Neuronal stem cell (in vitro differentiated cells): ENCODE measurements at regions not wholly inside any gene's neighbourhood (a gene's known extent, or its start where the extent isn't known, plus 50 kb on each side); places are given as distances from the start of the nearest gene placed in this dataset.
A peak's percentile ranks its signal among the peaks of the same experiment; 100 is the strongest.

ENCODE experiments used
- DNase-seq: peaks from one replicate; pipeline ENCODE4 v3.0.0-alpha.2; 2013; ENCODE audit warnings: low spot score
- H2AFZ ChIP-seq: one replicate; pipeline ENCODE4 v1.6.1; 2013; ENCODE audit warnings: mild to moderate bottlenecking, low read length, inconsistent platforms
- H2AK5ac ChIP-seq: 2 replicates; pipeline ENCODE4 v1.6.1; 2013; ENCODE audit warnings: low read depth, mild to moderate bottlenecking, inconsistent platforms, low read length, moderate library complexity, mixed read lengths
- H2BK120ac ChIP-seq: 2 replicates; pipeline ENCODE4 v1.6.1; 2013; ENCODE audit warnings: low read depth, mild to moderate bottlenecking, inconsistent platforms, low read length, moderate library complexity, mixed read lengths
- H2BK12ac ChIP-seq: one replicate; pipeline ENCODE4 v1.6.1; 2013; ENCODE audit warnings: low read length, inconsistent platforms
- H2BK15ac ChIP-seq: 2 replicates; pipeline ENCODE4 v1.6.1; 2013; ENCODE audit warnings: mild to moderate bottlenecking, low read length, inconsistent platforms, mixed read lengths
- H2BK5ac ChIP-seq: one replicate; pipeline ENCODE4 v1.6.1; 2013; ENCODE audit warnings: inconsistent platforms, mild to moderate bottlenecking, low read length, moderate library complexity
- H3K14ac ChIP-seq: one replicate; pipeline ENCODE4 v1.6.1; 2013; ENCODE audit warnings: low read length, inconsistent platforms
- H3K18ac ChIP-seq: 2 replicates; pipeline ENCODE4 v1.6.1; 2013; ENCODE audit warnings: low read length, inconsistent platforms
- H3K23ac ChIP-seq: 2 replicates; pipeline ENCODE4 v1.6.1; 2013; ENCODE audit warnings: low read depth, mild to moderate bottlenecking, mixed read lengths, low read length, inconsistent platforms; ENCODE audit not compliant: poor library complexity
- H3K27ac ChIP-seq: replicated peaks from 3 replicates; pipeline ENCODE4 v1.5.1; 2013; ENCODE audit warnings: low read length, inconsistent platforms
- H3K27me3 ChIP-seq, 3 experiments: 2 replicates each; pipeline ENCODE4 v1.6.1; 2013; ENCODE audit warnings: low read length in 3 of 3, mild to moderate bottlenecking in 2 of 3, inconsistent platforms in 1 of 3, low read depth in 1 of 3, mixed read lengths in 1 of 3, moderate library complexity in 1 of 3; ENCODE audit not compliant: control insufficient read depth in 3 of 3, insufficient read depth in 3 of 3
- H3K36me3 ChIP-seq, 2 donors: replicated peaks in 1 of 2; 2 replicates each; pipeline ENCODE4 v1.6.1; 2013; ENCODE audit warnings: low read length in 2 of 2; ENCODE audit not compliant: control insufficient read depth in 2 of 2, insufficient read depth in 2 of 2
- H3K4ac ChIP-seq: 2 replicates; pipeline ENCODE4 v1.6.1; 2013; ENCODE audit warnings: inconsistent platforms, mild to moderate bottlenecking, low read length, moderate library complexity
- H3K4me1 ChIP-seq, 2 donors: 1 replicate in 1 of 2; 2 replicates in 1 of 2; pipeline ENCODE4 v1.6.1; 2013; ENCODE audit warnings: low read length in 2 of 2, low read depth in 1 of 2; ENCODE audit not compliant: control insufficient read depth in 2 of 2, insufficient read depth in 1 of 2
- H3K4me2 ChIP-seq: one replicate; pipeline ENCODE4 v1.6.1; 2013; ENCODE audit warnings: mild to moderate bottlenecking, low read length, inconsistent platforms; ENCODE audit not compliant: insufficient read depth, poor library complexity, severe bottlenecking
- H3K4me3 ChIP-seq, 2 donors: 2 replicates each; pipeline ENCODE4 v1.5.1; 2013; ENCODE audit warnings: low read length in 2 of 2, mild to moderate bottlenecking in 2 of 2, inconsistent platforms in 1 of 2, moderate library complexity in 1 of 2
- H3K79me1 ChIP-seq: one replicate; pipeline ENCODE4 v1.6.1; 2013; ENCODE audit warnings: low read depth, mild to moderate bottlenecking, inconsistent platforms, low read length, moderate library complexity
- H3K9ac ChIP-seq: one replicate; pipeline ENCODE4 v1.6.1; 2013; ENCODE audit warnings: mild to moderate bottlenecking, low read depth, low read length, inconsistent platforms; ENCODE audit not compliant: poor library complexity
- H3K9me3 ChIP-seq, 2 donors: replicated peaks in 1 of 2; 2 replicates each; pipeline versions ENCODE3 to v1.6.1; 2013; ENCODE audit warnings: low read length in 2 of 2, mild to moderate bottlenecking in 2 of 2, inconsistent platforms in 1 of 2, low read depth in 1 of 2, mixed read lengths in 1 of 2, moderate library complexity in 1 of 2; ENCODE audit not compliant: control insufficient read depth in 2 of 2, insufficient read depth in 1 of 2
- H4K8ac ChIP-seq: one replicate; pipeline ENCODE4 v1.6.1; 2013; ENCODE audit warnings: low read depth, mild to moderate bottlenecking, inconsistent platforms, low read length, moderate library complexity
- H4K91ac ChIP-seq: one replicate; pipeline ENCODE4 v1.6.1; 2013; ENCODE audit warnings: low read length, low read depth, mild to moderate bottlenecking, inconsistent platforms; ENCODE audit not compliant: poor library complexity
- WGBS, 2 donors: extraction: QIAGEN DNeasy Blood & Tissue Kit; methylation state at CpG; one replicate each; pipeline ENCODE4 v1.1.7; 2013; ENCODE audit warnings: missing lambda C conversion rate in 2 of 2, mixed read lengths in 1 of 2; ENCODE audit not compliant: insufficient read length in 2 of 2, insufficient replicate concordance in 1 of 2; ENCODE audit errors: extremely low coverage in 2 of 2; 5-methylcytosine and 5-hydroxymethylcytosine counted together

DNA sequence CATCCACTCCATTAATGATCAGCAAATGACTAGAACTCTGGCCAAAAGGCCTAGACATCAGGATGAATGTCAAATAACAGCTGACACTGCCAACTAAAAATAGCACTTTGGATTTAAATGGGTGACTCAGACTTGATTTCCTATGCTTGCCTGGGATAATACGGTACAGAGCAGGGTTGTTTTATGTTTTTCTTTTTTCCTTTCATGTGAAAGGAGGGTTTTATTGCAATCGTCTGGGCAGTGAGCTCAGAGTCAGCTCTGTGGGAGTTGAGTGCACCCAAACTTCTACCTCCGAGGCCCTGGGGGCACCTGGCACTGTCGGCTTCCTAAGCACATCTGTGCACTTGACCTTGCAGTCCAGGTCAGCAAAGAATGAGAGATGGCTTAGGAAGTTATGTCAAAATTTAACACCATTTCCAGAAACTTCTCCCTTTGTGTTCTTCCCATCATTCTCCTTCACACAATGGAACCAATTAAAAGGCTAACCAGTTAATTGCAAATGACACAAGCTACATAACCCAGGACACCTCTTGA, 134.1 kb downstream of the LACC1 start:
- no peak overlapping the region for H4K91ac ChIP-seq
- H2BK12ac ChIP-seq: no peak overlapping the region
- no peaks in the 10 kb centered on the region for H3K36me3 ChIP-seq
- H3K18ac ChIP-seq: no peak overlapping the region
- no peak overlapping the region for H2AFZ ChIP-seq
- no peaks in the 10 kb centered on the region for H3K79me1 ChIP-seq
- no peak overlapping the region for H2BK120ac ChIP-seq
- H2AK5ac ChIP-seq: no peak overlapping the region
- H3K23ac ChIP-seq: no peak overlapping the region
- H3K4me2 ChIP-seq: no peak overlapping the region
- DNase-seq: no peak
- WGBS, 2 donors: no CpG with 5 or more reads among the region's 4 CpGs
- H3K4ac ChIP-seq: no peak overlapping the region
- peaks cover 2 to 4% of the 10 kb centered on the region in 2 donors for H3K4me1 ChIP-seq
- H3K4me3 ChIP-seq: no peak overlapping the region
- no peak overlapping the region for H3K14ac ChIP-seq
- no peak overlapping the region for H4K8ac ChIP-seq
- no peak overlapping the region for H3K9ac ChIP-seq
- H3K9me3 ChIP-seq: no peaks in the 10 kb centered on the region
- H3K27ac ChIP-seq: no peak overlapping the region
- H2BK5ac ChIP-seq: no peak overlapping the region
- H3K27me3 ChIP-seq: no peaks in the 10 kb centered on the region
- H2BK15ac ChIP-seq: no peak overlapping the region

DNA sequence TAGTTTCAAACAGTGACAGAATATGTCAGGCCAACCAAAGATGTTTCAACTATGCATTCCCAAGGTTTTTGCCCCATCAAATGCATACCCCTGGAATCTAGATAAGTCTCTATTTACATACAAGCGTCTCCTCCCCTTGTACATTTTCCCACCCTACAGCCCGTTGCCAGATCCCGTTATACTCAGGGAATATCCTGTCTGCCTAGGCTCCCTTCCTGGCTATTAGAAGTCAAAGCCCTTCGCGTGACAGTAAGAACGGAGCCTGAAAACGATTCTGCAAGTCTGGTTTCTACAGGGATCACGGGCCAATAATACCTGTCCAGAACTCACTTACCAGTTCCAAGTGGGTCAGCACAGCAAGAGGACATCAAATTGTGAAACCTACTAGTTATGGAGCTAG, 134.8 kb downstream of the LACC1 start:
- H3K9me3 ChIP-seq: no peaks in the 10 kb centered on the region
- no peak overlapping the region for H3K4me3 ChIP-seq
- no CpG with 5 or more reads among the region's 8 CpGs for WGBS, 2 donors
- H2BK5ac ChIP-seq: no peak overlapping the region
- no peaks in the 10 kb centered on the region for H3K79me1 ChIP-seq
- H2BK120ac ChIP-seq: no peak overlapping the region
- H3K14ac ChIP-seq: no peak overlapping the region
- no peak overlapping the region for H4K8ac ChIP-seq
- no peaks in the 10 kb centered on the region for H3K36me3 ChIP-seq
- no peak overlapping the region for H2AK5ac ChIP-seq
- H3K9ac ChIP-seq: no peak overlapping the region
- no peak overlapping the region for H3K4ac ChIP-seq
- DNase-seq: no peak
- no peak overlapping the region for H2BK15ac ChIP-seq
- no peak overlapping the region for H4K91ac ChIP-seq
- no peak overlapping the region for H3K18ac ChIP-seq
- peaks cover 2 to 4% of the 10 kb centered on the region in 2 donors for H3K4me1 ChIP-seq
- H3K4me2 ChIP-seq: no peak overlapping the region
- H3K27ac ChIP-seq: no peak overlapping the region
- no peaks in the 10 kb centered on the region for H3K27me3 ChIP-seq
- H2BK12ac ChIP-seq: no peak overlapping the region
- no peak overlapping the region for H2AFZ ChIP-seq
- no peak overlapping the region for H3K23ac ChIP-seq

DNA sequence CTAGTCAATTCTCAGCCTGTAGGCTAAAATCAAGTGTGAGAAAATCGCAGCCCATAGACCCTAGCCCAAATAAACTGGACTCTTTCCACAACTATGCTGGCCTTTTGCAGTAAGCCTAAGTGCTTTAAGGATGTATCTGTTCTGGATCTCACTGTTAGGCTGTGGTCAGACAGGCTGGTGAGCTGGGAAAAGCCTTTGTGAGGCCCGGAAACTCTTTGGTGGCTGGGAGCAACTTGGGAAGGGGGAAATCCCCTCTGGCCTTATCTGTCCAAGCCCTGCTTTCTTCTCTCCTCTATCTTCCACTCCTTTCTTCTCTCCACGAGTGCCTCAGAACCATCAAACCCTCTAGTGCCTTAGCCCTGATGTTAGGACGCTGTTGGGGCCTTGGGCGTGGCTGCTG, 135.4 kb downstream of the LACC1 start:
- Histone ChIP-seq H2BK120ac (no peak overlapping the region), H2AFZ (no peak overlapping the region), H3K18ac (peak overlapping the region; percentile 44), H3K4me2 (no peak overlapping the region), H2BK5ac (no peak overlapping the region), H3K27ac (no peak overlapping the region), H3K27me3 (no peaks in the 10 kb centered on the region), H3K4me3 (no peak overlapping the region), H2AK5ac (no peak overlapping the region), H2BK15ac (no peak overlapping the region), H3K23ac (no peak overlapping the region), H2BK12ac (no peak overlapping the region), H3K4me1 (peaks cover 2 to 4% of the 10 kb centered on the region in 2 donors), H3K9ac (no peak overlapping the region), H3K36me3 (no peaks in the 10 kb centered on the region), H4K91ac (no peak overlapping the region), H3K9me3 (no peaks in the 10 kb centered on the region), H4K8ac (no peak overlapping the region), H3K14ac (no peak overlapping the region), H3K4ac (no peak overlapping the region), H3K79me1 (no peaks in the 10 kb centered on the region)
- no peak for DNase-seq
- WGBS, 2 donors: no CpG with 5 or more reads among the region's 5 CpGs

DNA sequence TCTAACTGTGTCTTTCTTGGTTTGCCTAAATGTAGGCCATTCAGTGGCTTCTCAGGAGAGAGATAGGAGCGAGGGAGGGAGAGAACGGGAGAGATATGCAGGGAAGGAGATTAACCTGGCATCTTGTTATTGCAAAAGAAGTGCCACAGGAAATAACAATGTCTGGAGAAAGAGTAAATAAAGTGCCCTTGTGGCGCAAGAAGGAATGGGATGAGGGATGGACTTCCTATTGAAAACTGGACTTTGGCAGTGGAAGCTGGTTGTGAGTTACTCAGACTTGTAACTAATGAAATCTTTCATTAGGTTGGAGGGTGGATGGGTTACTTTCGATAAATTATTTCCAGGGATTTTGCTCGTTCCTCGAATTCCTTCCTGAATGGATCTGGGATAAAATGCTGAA, 136.1 kb downstream of the LACC1 start:
- H3K4me2 ChIP-seq: no peak overlapping the region
- WGBS, 2 donors: no CpG with 5 or more reads among the region's 6 CpGs

More for the DNA sequence above, 136.1 kb downstream of the LACC1 start:
- DNase-seq: no peak
- Histone ChIP-seq H3K18ac (no peak overlapping the region), H2BK5ac (no peak overlapping the region), H2BK12ac (no peak overlapping the region), H3K4me3 (no peak overlapping the region), H4K91ac (no peak overlapping the region), H4K8ac (no peak overlapping the region), H3K4me1 (peaks cover 2 to 4% of the 10 kb centered on the region in 2 donors), H3K27ac (no peak overlapping the region), H3K36me3 (no peaks in the 10 kb centered on the region), H3K27me3 (no peaks in the 10 kb centered on the region), H3K23ac (no peak overlapping the region), H2BK15ac (no peak overlapping the region), H2AK5ac (no peak overlapping the region), H2AFZ (no peak overlapping the region), H3K14ac (no peak overlapping the region), H2BK120ac (no peak overlapping the region), H3K9ac (no peak overlapping the region), H3K4ac (no peak overlapping the region), H3K9me3 (no peaks in the 10 kb centered on the region), H3K79me1 (no peaks in the 10 kb centered on the region)
